NCI-H1048 (cell line): ENCODE measurements at regions not wholly inside any gene's neighbourhood (a gene's known extent, or its start where the extent isn't known, plus 50 kb on each side); places are given as distances from the start of the nearest gene placed in this dataset.
"Not testable (repeated sequence)": the region's sequence is repeated elsewhere in the genome, so short reads cannot be mapped to it uniquely, and the experiment has no call there.

ENCODE experiments used
- DNase-seq: peaks from one replicate; lab custom pipeline; 2025; lab: John Stamatoyannopoulos, UW

GRCh38 chr1:222416001-222416791, 131.7 kb downstream of the HHIPL2 start:
- DNase-seq = no peak

DNA sequence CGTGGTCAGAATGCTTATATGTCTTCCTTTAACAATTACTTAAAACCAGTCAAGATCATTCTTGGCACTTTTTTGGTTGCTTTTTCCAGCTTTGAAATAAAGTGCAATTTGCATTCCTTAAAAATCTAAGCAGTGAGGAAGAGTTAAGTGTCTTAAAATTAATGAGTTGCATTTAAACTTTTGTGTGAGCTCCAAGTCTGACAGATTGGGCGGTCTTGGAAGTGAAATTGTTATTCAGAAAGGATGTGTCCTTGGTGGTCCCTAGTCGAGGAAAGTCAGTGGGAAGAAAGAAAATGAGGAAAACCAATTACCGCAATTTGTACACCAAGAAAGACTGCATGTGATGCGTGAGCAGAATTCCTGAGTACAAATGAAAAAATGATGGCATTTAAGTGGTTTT, 132.5 kb downstream of the HHIPL2 start:
- no peak for DNase-seq

GRCh38 chr1:222413991-222414549, 133.8 kb downstream of the HHIPL2 start:
- DNase-seq = no peak

- DNase-seq = no peak
Measured at GRCh38 chr1:222413436-222413835, 134.5 kb downstream of the HHIPL2 start.

GRCh38 chr1:222404710-222405109, 143.2 kb downstream of the HHIPL2 start:
- no peak for DNase-seq

- DNase-seq = no peak
Measured at GRCh38 chr1:222399197-222399596, 148.7 kb downstream of the HHIPL2 start.

DNA sequence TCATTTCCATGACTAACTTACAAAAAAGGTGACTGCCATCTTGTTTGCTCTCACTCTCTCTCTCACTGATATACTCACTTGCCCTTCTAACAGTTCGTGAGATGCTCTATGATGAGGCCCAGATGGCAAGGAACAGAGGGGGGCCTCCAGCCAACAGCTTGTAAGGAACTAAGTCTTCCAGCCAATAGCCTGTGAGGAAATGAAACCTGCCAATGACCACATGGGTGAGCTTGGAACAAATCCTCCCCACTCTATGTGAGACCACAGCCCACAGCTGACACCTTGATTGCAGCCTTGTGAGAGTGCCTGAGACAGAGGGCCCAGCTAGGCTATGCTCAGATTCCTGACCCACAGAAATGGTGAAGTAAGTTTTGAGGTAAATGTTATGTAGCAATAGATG, 153.7 kb downstream of the HHIPL2 start:
- DNase-seq = no peak

DNA sequence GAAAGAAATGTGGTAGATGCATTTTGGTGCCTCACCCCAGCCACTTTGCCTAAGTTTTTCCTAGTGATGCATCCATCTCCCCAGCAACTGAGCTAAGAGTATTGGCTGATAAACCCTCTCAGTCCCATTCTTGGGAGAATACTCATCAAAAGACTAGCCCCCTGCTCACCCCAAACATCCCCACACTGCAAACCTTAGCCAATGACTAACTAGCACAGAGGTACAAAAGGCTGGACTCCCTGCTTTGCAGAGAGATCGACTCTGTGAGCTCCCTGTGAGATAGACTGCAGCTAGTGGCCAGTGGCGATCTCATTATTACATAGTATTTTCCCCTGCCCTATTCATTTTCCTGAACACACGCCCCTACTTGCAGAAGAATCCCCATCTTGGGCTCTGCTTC, 155.3 kb downstream of the HHIPL2 start:
- no peak for DNase-seq

DNA sequence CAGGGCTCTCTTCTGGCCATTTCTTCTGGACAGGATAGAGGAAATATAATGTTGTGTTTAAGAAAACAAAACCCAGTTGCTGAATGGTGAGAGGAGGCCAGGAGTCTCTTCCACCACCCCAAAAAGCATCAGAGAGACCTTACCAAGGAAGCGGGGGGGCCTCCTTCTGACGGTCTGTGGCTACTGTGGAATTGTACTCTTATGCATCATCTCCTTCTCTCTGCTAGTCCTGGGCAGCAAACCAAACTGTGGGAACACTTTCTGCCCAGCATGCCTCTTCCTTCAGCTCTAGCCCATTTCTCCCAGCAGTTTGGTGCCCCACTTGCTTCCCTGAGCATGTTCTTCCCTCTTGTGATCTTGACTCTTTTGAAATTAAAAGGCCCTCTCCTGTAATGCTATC, 157.7 kb downstream of the HHIPL2 start:
- no peak for DNase-seq

DNA sequence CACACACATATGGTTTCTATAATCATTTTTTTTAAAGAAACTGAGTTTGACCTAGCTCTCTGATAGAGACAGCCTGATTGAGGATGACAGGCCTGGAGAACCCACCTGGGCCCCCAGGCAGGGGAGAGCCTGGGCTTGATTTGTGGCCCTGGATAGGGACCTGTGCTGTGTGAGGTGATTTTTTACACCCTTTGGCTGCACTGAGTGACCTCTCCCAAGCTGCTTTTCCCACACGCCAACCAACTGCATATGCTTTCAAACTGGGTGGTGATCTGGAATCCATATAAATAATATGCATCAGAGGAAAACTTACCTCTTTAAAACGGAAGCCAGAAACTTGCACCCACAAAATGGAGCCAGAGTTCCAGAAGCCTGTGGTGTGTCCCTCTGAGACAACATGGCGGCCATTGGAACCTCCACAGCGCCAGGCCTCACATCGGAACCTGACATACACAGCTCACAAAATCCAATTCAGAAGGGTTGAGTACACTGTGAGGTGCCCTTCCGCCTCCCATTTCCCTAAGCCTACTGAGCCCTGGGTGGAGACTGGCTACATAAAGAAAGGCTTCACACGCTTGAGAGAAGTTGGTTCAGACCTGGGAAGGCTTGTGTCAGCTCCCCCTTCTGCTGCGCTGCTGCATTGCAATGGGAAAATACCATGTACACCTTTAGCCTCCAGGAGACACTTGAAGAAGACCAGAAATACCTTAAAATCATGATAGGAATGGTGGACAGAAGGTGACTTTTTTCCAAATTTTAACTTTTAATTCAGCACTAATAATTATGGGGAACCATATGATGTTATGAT, 160.7 kb downstream of the HHIPL2 start:
- no peak for DNase-seq

DNA sequence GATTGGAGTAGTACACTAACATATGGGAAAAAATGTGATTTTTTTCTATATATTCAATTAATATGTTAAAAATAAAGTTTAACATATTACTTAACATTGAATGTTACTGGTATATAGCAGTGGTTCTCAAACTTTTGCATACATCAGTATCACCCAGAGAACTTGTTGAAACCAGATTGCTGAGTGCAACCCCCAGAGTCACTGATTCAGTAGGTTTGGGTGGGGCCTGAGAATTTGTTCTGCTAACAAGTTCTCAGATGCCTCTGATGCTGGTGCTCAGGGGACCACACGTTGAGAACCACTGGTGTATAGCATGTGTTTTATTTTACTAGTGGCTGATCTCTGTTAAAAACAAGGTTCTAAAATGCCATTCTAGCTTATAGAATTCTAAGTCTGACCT, 161.9 kb downstream of the HHIPL2 start:
- no peak for DNase-seq

- no peak for DNase-seq
Measured at GRCh38 chr1:222385262-222385661, 162.6 kb downstream of the HHIPL2 start.

GRCh38 chr1:222384531-222384930, 163.4 kb downstream of the HHIPL2 start:
- no peak for DNase-seq

GRCh38 chr1:222382171-222382570, 165.7 kb downstream of the HHIPL2 start:
- no peak for DNase-seq

DNA sequence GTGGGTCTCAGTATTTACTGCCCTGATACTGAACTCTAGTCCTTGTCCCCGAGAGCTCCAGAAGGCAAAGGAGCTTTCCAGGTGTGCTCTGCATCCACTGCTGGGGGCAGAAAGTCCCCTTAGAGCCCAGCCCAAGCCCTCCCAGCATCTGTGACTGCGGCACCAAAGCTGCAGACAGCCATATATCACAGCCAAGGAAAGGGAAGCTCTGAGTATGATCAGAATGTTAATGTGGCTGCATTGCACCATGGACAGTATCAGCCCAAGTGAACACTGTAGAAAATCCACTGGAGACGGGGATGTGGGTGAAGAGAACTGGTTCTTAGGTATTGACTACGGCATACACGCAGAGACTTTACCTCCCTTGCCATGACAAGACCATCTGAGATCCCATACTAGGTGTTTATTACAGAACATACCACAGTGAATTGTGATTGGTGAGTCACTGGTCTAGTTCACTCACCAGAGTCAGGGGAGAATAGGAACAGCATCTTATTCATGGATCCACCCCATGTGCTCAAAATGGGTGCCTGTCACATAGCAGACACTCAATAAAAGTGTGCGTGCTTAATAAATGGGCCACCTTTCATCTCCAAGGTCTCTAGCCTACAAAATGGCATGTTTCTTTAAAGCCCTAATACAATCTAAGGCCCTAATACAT, 170.3 kb downstream of the HHIPL2 start:
- DNase-seq = no peak

DNA sequence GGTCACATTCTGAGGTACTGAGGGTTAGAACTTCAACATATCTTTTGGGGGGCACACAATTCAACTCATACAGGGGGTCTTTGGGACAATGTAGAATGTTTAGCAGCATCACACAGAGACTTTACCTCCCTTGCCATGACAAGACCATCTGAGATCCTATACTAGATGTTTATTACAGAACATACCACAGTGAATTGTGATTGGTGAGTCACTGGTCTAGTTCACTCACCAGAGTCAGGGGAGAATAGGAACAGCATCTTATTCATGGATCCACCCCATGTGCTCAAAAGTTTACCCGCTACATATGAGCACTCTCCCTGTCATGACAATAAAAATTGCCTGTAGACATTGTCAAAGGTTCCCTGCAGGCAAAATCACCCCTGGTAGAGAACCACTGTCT, 171.1 kb downstream of the HHIPL2 start:
- not testable (repeated sequence) for DNase-seq

GRCh38 chr1:222375701-222376100, 172.2 kb downstream of the HHIPL2 start:
- no peak for DNase-seq

DNA sequence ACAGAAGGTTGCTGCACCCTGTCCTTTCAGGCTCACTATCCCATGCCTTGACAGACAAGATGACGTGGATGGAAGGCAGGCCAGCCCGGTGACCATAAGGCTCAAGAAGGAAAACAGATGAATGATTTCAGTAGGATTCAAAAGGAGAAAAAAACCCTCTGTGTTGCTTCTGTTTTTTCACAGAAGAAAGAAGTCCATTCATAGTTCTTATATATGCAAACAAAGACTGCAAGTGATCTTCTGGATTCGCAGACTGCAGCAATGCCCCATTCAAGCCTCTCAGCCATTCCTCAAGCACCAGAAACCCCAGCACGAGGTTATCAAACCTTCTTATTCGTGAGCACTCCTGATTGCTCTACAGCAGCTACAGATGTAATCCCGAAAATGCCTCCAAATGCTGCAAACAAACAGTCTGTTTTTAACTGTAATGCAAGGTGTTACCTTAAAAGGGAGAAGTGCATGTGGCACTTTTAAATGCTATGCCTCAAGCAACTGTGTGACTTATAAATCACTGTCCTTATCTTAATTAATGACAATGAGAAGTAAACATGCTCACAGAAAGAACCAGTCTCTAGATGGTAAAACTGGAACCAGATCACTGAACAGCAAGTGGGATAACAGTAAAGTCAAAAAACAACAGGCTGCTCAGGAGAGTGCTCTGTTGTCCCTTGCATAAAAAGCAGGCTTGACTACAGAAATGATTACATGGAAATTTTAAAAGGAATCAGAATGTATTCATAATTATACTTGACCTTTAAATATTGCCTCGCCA, 173.9 kb downstream of the HHIPL2 start:
- no peak for DNase-seq

- no peak for DNase-seq
Measured at GRCh38 chr1:222373216-222373615, 174.7 kb downstream of the HHIPL2 start.

DNA sequence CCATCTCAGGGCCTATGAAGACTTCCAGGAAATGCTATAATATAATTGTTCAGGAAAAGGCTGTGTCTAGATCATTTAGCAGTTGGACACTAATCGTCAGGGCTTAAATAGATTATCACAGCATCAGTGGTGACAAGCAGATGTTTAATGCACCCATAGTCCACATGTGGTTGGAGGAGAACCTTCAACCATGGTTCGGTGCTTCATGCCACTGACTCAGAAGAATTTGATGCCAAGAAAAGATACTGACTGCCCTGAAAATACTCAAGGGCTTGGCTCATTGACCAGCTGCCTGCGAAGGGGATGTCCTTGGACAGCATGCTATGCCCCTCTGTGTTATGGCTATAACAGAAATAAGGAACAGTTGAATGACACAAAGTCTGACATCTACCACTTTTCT, 175.7 kb downstream of the HHIPL2 start:
- DNase-seq = no peak

DNA sequence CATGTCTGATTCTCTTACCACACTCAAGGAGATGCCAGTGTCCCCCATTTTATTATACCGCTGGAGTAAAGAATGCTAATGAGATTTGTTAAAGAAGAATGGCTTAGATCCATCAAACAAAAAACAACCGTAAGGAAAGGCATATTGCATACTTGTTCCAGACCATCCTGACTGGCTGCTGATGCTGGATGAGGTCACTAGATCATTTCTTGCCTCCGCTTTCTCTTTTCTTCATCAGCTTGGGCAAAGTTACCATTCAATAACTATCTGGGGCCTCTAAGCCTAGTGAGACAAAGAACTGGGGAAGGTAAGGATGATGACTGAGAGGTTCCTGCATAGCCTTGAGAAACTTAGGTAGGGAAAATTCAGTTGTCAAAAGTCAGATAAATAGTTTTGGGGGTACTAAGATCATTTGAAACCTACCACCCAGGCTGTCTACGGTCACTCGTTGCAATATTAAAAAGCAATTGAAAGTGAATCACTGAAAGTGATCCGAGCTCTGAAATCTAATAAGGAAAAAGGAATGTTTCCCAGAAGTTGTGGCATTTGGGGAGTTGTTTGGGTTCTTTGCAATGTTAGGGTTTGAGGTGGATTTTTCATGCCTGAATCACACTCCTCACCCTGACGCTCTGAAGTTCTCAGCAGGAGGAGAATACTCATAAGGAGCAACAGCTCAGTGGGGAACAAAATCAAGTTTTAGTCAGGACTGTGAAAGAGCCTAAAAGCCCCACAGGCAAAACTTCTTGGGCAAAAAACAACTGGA, 176.8 kb downstream of the HHIPL2 start:
- no peak for DNase-seq
